NT2/D1 (cell line): ENCODE measurements at regions not wholly inside any gene's neighbourhood (a gene's known extent, or its start where the extent isn't known, plus 50 kb on each side); places are given as distances from the start of the nearest gene placed in this dataset.
"Not testable (repeated sequence)": the region's sequence is repeated elsewhere in the genome, so short reads cannot be mapped to it uniquely, and the experiment has no call there.

Experiments
- DNase-seq: peaks from one replicate; pipeline ENCODE4 v3.0.0-alpha.2; 2011; ENCODE audit warnings: low read depth, low spot score
- H3K27me3 ChIP-seq: 2 replicates; pipeline ENCODE4 v1.6.0; 2011; ENCODE audit warnings: mild to moderate bottlenecking; ENCODE audit not compliant: insufficient read length, insufficient read depth
- H3K36me3 ChIP-seq: 2 replicates; pipeline ENCODE4 v1.6.1; 2011; ENCODE audit warnings: mild to moderate bottlenecking, low read length, mixed read lengths; ENCODE audit not compliant: insufficient read depth, insufficient read length
- H3K4me1 ChIP-seq: 2 replicates; pipeline ENCODE4 v1.5.1; 2011; ENCODE audit not compliant: insufficient read depth, insufficient read length
- H3K4me3 ChIP-seq: 2 replicates; pipeline ENCODE4 v1.5.1; 2011; ENCODE audit warnings: low read depth; ENCODE audit not compliant: insufficient read length
- H3K9ac ChIP-seq: 2 replicates; pipeline ENCODE4 v1.6.0; 2011; ENCODE audit warnings: low read depth; ENCODE audit not compliant: insufficient read length
- H3K9me3 ChIP-seq: 2 replicates; pipeline ENCODE4 v1.5.1; 2011; ENCODE audit warnings: mild to moderate bottlenecking, low read length; ENCODE audit not compliant: insufficient read depth
- SUZ12 ChIP-seq: IDR thresholded peaks from 2 replicates; pipeline ENCODE4 v1.6.1; 2011; ENCODE audit not compliant: insufficient read length, insufficient read depth; ENCODE audit errors: extremely low read depth
- YY1 ChIP-seq: IDR thresholded peaks from 2 replicates; pipeline ENCODE4 v1.6.1; 2011; ENCODE audit not compliant: insufficient read length, insufficient read depth
- ZNF274 ChIP-seq: IDR thresholded peaks from 2 replicates; pipeline ENCODE4 v1.6.1; 2011; ENCODE audit warnings: mild to moderate bottlenecking, low read depth, low read length

DNA sequence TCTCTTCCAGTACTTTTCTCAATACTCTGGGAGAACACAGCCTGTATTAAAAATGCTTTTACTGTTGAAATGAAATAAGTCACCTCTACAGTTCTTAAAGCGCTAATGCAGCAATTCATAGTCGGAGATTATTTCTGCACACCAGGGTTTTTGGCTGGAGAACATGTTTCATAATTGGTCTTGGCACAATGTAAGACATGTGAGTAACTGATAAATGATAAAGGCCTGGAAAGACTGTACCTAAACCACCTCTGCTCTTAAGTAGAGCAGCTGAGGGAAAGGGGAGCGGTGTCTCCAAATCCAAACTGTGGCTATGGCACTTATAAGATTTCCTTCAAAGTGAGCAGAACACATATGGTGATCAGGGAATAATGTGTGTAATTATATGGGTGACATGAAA is 390.3 kb upstream of the MBL2 start:
- Histone ChIP-seq H3K9me3 (no peaks in the 10 kb centered on the region), H3K27me3 (no peaks in the 10 kb centered on the region), H3K4me1 (no peaks in the 10 kb centered on the region), H3K9ac (no peak overlapping the region), H3K4me3 (no peak overlapping the region), H3K36me3 (no peaks in the 10 kb centered on the region)
- TF ChIP-seq ZNF274 = no peak
- no peak for DNase-seq

DNA sequence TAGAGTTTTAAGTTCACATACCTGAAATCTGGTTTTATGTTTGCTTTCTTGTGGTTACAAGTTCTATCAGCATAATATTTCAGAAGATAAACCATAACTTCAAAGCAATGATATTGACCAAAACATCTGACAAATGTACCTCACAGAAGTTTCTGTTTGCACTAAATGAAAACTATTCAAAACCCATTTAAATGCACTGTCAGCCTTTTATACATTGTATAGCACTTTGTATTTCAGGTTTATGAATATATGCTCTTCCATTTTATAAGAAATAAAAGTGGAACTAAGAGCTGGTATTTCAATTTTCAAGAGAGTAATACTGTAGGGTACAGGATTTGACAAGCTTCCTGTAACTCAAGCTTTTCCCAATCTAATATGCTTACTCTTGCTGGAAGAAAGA is 388.6 kb upstream of the MBL2 start:
- no peak for DNase-seq
- Histone ChIP-seq H3K9ac (no peak overlapping the region), H3K36me3 (no peaks in the 10 kb centered on the region), H3K4me1 (no peaks in the 10 kb centered on the region), H3K27me3 (no peaks in the 10 kb centered on the region), H3K9me3 (no peaks in the 10 kb centered on the region), H3K4me3 (no peak overlapping the region)
- TF ChIP-seq ZNF274 (no peak), YY1 (no peak), SUZ12 (no peak)

DNA sequence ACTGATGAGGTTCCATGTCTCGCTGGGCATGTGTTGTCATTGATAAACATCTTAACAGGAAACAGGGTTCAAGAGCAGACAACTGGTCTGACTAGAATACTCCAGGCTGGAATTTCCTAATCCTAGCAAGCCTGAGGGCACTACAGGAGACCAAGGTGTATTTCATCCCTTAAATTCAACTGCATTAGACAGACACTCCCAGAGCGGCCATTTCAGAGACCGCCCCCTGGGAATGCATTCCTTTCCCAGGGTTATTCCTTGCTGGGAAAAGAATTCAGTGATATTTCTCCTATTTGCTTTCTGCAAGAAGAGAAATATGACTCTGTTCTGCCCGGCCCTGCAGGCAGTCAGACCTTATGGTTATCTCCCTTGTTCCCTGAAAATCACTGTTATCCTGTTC is 383.1 kb upstream of the MBL2 start:
- not testable (repeated sequence) for DNase-seq, H3K4me3 ChIP-seq, H3K4me1 ChIP-seq, H3K9me3 ChIP-seq, H3K9ac ChIP-seq, H3K27me3 ChIP-seq, H3K36me3 ChIP-seq

DNA sequence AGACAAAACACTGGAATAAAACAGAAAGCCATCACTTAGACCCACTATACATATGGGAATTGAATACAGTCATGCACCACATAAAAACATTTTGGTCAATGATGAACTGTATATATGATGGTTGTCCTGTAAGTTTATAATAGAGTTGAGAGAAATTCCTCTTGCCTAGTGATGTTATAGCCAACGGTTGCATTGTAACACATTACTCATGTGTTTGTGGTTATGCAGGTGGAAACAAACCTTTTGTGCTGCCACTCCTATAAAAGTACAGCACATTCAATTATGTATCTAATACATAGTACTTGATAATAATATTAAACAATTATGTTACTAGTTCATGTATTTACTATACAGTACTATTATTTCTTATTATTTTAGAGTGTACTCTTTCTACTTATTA is 381.2 kb upstream of the MBL2 start:
- DNase-seq = no peak
- no peak for TF ChIP-seq ZNF274
- no peak for TF ChIP-seq YY1
- TF ChIP-seq SUZ12 = no peak
- Histone ChIP-seq H3K36me3 (no peaks in the 10 kb centered on the region), H3K9me3 (no peaks in the 10 kb centered on the region), H3K4me3 (no peak overlapping the region), H3K9ac (no peak overlapping the region), H3K27me3 (no peaks in the 10 kb centered on the region), H3K4me1 (no peaks in the 10 kb centered on the region)

DNA sequence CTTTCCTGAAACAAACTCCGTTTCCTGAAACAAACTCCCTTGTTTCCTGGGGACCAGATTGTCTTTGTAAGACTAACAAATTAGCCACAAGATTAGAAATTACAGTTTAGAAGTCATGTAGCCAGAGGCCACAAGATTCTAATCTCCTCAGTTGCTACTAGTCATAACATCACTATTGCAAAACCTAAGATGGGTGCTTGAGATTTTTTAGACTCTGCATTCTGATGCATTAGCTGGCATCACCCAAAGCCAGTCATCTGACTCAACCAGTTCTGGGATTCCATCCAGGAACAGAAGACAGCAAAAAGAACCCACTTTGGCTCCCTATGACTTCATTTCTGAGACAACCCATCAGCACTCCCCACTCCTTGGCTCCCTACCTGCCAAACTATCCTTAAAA is 367.9 kb upstream of the MBL2 start:
- Histone ChIP-seq H3K4me3 (no peak overlapping the region), H3K27me3 (no peaks in the 10 kb centered on the region), H3K9me3 (no peaks in the 10 kb centered on the region), H3K36me3 (no peaks in the 10 kb centered on the region), H3K4me1 (no peaks in the 10 kb centered on the region), H3K9ac (no peak overlapping the region)
- TF ChIP-seq YY1 (no peak), SUZ12 (no peak), ZNF274 (no peak)
- DNase-seq = no peak

DNA sequence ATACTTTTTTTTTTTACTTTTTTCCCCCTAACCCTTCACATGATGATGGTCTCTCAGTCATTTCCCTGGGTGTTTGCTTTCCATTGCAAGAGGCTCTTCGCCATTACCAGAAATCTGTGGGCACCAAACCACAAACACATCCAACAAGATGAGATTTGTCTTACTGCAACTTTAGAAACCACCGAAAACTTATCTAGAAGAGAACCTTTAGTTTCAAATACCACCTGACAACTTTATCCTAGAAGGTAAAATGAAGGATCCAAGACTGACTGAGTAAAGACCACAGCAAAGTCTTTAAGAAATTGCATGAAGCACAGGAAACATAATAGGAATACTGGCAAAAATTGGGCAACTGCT is 363.3 kb upstream of the MBL2 start:
- H3K27me3 ChIP-seq = no peaks in the 10 kb centered on the region
- no peak overlapping the region for H3K9ac ChIP-seq
- H3K4me1 ChIP-seq = no peaks in the 10 kb centered on the region
- H3K9me3 ChIP-seq = no peaks in the 10 kb centered on the region
- TF ChIP-seq SUZ12 (no peak), ZNF274 (no peak), YY1 (no peak)
- H3K4me3 ChIP-seq = no peak overlapping the region
- DNase-seq = no peak
- no peaks in the 10 kb centered on the region for H3K36me3 ChIP-seq

DNA sequence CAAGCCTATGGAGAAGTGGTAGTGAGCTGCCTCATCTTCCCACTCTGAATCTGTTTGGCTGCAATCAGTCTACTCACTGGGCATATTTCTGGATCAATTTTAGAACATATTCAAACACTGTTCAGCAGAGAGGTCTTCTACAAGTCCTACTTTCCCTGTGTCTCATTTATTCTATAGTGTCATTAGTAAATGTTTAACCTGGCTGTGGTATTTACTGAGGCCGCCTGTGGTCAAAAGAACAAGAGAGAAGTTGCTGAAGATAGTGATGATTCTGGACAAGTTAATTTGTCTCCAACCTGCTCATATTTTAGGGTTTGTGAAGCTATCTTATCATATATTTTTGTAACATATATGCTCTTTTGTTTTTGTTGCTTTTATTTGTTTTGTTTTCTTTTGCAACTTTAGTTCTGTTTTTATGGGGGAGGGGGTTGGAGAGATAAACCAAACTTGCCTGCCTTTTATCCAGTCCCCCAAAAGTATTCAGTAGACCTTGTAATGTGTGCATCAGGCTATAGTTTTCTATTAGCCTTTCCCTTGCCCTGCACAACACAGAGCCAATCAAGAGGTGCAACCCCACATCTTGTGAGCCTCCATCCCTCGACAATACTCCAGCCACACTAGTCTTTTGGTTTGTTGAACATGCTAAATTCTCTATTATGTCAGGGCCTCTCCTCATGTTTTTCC is 362.8 kb upstream of the MBL2 start:
- Histone ChIP-seq H3K36me3 (no peaks in the 10 kb centered on the region), H3K4me1 (no peaks in the 10 kb centered on the region), H3K27me3 (no peaks in the 10 kb centered on the region), H3K9ac (no peak overlapping the region), H3K9me3 (no peaks in the 10 kb centered on the region), H3K4me3 (no peak overlapping the region)
- TF ChIP-seq YY1 = no peak
- TF ChIP-seq SUZ12 = no peak
- TF ChIP-seq ZNF274 = no peak
- no peak for DNase-seq

DNA sequence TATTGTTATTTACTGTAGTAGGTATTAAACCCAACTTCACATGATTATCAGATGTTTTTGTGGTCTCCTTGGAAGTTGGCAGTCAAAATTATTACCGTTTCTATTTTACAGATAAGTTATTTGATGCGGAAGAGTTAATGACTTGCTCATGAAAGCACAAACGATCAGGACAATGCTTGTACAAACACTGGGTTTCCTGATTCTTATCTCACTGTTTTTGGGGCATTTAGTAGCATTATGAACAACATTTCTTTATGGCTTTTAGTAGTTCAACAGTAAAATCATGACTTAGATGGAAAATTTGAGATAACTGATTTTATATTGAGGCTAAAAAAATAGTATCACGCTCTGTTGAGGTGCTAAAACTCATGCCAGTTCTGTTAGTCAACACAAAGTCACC is 361.5 kb upstream of the MBL2 start:
- DNase-seq = no peak
- no peak overlapping the region for H3K9ac ChIP-seq
- no peak overlapping the region for H3K4me3 ChIP-seq
- no peaks in the 10 kb centered on the region for H3K36me3 ChIP-seq
- H3K27me3 ChIP-seq = no peaks in the 10 kb centered on the region
- TF ChIP-seq SUZ12 = no peak
- no peak for TF ChIP-seq YY1
- TF ChIP-seq ZNF274 = no peak
- H3K4me1 ChIP-seq = no peaks in the 10 kb centered on the region
- H3K9me3 ChIP-seq = no peaks in the 10 kb centered on the region
